SJCRH30 (cell line): ENCODE measurements at regions not wholly inside any gene's neighbourhood (a gene's known extent, or its start where the extent isn't known, plus 50 kb on each side); places are given as distances from the start of the nearest gene placed in this dataset.
"Not testable (repeated sequence)": the region's sequence is repeated elsewhere in the genome, so short reads cannot be mapped to it uniquely, and the experiment has no call there.

Experiments
- DNase-seq, 2 experiments: peaks; one replicate each; pipeline ENCODE4 v3.0.0-alpha.2; 2015 to 2020
- H3K27ac ChIP-seq: fragments of 250-450 bp; sonication (Bioruptor Pico); 2 replicates; pipeline ENCODE4 v1.5.1; 2020; ENCODE audit warnings: mild to moderate bottlenecking, moderate library complexity
- H3K27me3 ChIP-seq: fragments of 250-450 bp; sonication (Bioruptor Pico); 2 replicates; pipeline ENCODE4 v1.5.1; 2020; ENCODE audit warnings: mild to moderate bottlenecking, moderate library complexity
- H3K36me3 ChIP-seq: fragments of 250-450 bp; sonication (Bioruptor Pico); 2 replicates; pipeline ENCODE4 v1.5.1; 2020; ENCODE audit warnings: mild to moderate bottlenecking, moderate library complexity
- H3K4me1 ChIP-seq: fragments of 250-450 bp; sonication (Bioruptor Pico); 2 replicates; pipeline ENCODE4 v1.5.1; 2020; ENCODE audit warnings: mild to moderate bottlenecking, moderate library complexity
- H3K4me3 ChIP-seq: fragments of 250-450 bp; sonication (Bioruptor Pico); 2 replicates; pipeline ENCODE4 v1.5.1; 2020; ENCODE audit warnings: mild to moderate bottlenecking, moderate library complexity
- H3K9me3 ChIP-seq: fragments of 250-450 bp; sonication (Bioruptor Pico); replicated peaks from 2 replicates; pipeline ENCODE4 v1.5.1; 2020; ENCODE audit warnings: mild to moderate bottlenecking, moderate library complexity

- not testable (repeated sequence) for H3K27ac ChIP-seq, H3K4me3 ChIP-seq, H3K9me3 ChIP-seq, H3K36me3 ChIP-seq, H3K27me3 ChIP-seq, DNase-seq
- H3K4me1 ChIP-seq, result peaks cover 17% of the 10 kb centered on the region
These were observed 209.2 kb downstream of the SPRY1 start for GRCh38 chr4:123605797-123606196.

- no peaks in the 10 kb centered on the region for H3K36me3 ChIP-seq
- H3K27me3 ChIP-seq, result no peaks in the 10 kb centered on the region
- no peak for DNase-seq
- no peaks in the 10 kb centered on the region for H3K9me3 ChIP-seq
- H3K27ac ChIP-seq, result no peak overlapping the region
- peaks cover 13% of the 10 kb centered on the region for H3K4me1 ChIP-seq
- H3K4me3 ChIP-seq, result no peak overlapping the region
These were observed 209.7 kb downstream of the SPRY1 start for GRCh38 chr4:123606336-123606735.

DNA sequence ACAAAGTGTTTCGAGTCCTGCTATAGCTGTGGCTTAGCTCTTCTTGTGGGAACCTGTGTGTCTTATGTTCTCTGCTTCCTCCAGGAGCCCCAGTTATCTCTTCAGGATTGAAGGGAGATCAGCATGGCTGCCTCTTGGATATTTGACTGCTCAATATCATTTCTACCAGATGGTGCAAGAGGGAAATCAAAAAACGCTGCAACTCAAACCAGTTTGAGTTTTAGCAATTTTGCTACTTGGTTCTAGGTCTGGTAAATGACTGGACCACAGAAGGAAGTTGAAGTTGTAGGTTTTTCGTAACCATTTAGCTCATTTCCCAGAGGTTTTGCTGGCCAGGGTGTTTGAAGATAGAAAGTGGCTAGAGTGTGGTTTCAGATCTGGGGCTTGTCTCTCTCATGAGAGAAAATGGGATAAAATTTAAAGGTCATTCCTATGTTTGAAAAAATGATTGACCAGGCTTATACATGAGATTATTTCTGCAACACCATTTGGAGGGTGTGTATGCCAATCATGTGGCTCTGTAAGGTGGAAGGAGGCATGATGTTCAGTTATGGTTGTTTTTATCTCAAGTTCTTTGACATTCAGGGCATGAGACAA lies 210.4 kb downstream of the SPRY1 start:
- peaks cover 13% of the 10 kb centered on the region for H3K4me1 ChIP-seq
- no peak overlapping the region for H3K4me3 ChIP-seq
- H3K27ac ChIP-seq, result no peak overlapping the region
- no peaks in the 10 kb centered on the region for H3K9me3 ChIP-seq
- no peak for DNase-seq
- no peaks in the 10 kb centered on the region for H3K36me3 ChIP-seq
- H3K27me3 ChIP-seq, result no peaks in the 10 kb centered on the region

DNA sequence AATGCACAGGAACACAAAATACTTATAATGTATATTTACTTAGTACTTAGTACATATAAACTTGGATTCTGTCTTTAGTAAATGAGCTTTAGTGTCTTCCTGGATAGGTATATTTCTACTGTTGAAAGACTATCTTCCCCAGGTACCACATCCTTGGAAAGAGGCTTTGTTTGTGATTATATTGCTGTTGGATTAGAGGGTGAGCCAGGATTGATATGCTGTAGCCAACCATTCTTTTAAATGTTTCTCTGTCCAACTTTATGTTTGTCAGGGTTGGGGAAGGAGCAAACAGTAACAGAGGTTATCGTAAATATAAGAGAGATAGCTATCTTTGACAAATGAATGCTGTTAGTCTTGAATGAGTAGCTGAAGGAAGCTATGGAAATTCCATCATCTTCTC lies 213.2 kb downstream of the SPRY1 start:
- no peaks in the 10 kb centered on the region for H3K4me1 ChIP-seq
- no peak overlapping the region for H3K27ac ChIP-seq
- no peaks in the 10 kb centered on the region for H3K27me3 ChIP-seq
- no peak overlapping the region for H3K4me3 ChIP-seq
- H3K36me3 ChIP-seq, result no peaks in the 10 kb centered on the region
- DNase-seq, result no peak
- H3K9me3 ChIP-seq, result 0 out of 2 replicates have a peak, but pooled peaks cover 3% of the 10 kb centered on the region

DNA sequence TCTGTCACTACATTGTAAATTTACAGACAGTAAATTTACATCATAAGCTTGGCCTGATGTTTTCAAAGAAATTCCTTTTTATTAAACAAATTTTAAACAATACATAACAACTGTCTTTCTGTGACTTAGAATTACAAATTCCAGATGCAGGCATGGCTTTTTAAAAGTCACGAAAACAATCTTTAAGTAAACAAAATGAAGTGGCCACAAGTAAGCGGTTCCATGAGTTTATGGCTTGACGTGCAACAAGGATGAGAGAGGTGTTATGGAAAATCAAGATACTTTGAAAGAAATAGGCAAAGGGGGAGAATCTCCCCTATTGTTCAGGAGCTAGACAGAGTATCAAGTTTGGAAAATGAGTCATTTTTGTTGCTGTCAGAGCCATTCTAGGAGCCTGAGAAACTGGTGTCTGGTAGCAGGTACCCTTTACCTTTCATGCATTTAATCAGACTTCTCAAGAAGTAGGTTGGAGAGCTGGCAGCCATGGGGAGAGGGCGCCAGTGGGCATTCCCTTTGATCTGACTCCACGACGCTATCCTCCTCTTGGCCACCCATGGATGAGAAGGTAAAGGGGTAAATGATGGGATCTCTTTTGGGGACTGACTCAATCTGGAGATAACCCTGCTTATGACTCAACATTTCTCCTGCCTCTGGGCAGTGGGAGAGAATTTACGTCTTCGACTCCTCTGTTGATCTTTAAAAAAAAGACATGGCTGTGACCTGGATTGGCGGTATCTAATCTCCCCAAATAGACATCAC lies 217.2 kb downstream of the SPRY1 start:
- H3K9me3 ChIP-seq, result 0 out of 2 replicates have a peak, but pooled peaks cover 3% of the 10 kb centered on the region
- H3K27me3 ChIP-seq, result no peaks in the 10 kb centered on the region
- peaks cover 6% of the 10 kb centered on the region for H3K4me1 ChIP-seq
- H3K36me3 ChIP-seq, result no peaks in the 10 kb centered on the region
- no peak for DNase-seq
- no peak overlapping the region for H3K27ac ChIP-seq
- H3K4me3 ChIP-seq, result no peak overlapping the region

DNA sequence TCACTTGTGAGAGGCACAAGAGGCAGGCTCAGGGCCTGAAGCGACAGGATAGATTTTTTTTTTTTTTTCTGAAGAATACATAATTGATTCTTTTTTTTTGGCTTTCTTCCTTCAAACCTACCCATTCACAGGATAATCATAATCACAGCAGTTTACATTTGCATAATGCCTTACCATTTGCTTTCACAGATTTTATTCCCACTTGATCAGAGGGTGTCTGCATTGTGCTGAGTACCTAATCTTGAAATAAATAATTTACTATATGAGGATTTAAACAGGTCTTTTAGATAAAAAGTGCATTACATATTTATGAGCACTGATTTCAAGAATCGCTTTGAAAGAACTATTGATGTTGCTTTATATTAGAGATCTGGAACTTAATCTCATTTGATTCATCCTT lies 219.3 kb downstream of the SPRY1 start:
- Histone ChIP-seq H3K36me3 (no peaks in the 10 kb centered on the region), H3K27me3 (no peaks in the 10 kb centered on the region), H3K9me3 (0 out of 2 replicates have a peak, but pooled peaks cover 3% of the 10 kb centered on the region), H3K27ac (no peak overlapping the region), H3K4me1 (peaks cover 6% of the 10 kb centered on the region), H3K4me3 (no peak overlapping the region)
- DNase-seq, result no peak

GRCh38 chr4:123616951-123617461 lies 220.4 kb downstream of the SPRY1 start:
- H3K27me3 ChIP-seq, result no peaks in the 10 kb centered on the region
- 0 out of 2 replicates have a peak, but pooled peaks cover 3% of the 10 kb centered on the region for H3K9me3 ChIP-seq
- peaks cover 6% of the 10 kb centered on the region for H3K4me1 ChIP-seq
- no peaks in the 10 kb centered on the region for H3K36me3 ChIP-seq
- H3K27ac ChIP-seq, result no peak overlapping the region
- peak; percentile 49 to 81 for DNase-seq
- H3K4me3 ChIP-seq, result no peak overlapping the region

- Histone ChIP-seq H3K27ac (no peak overlapping the region), H3K9me3 (no peaks in the 10 kb centered on the region), H3K36me3 (no peaks in the 10 kb centered on the region), H3K4me1 (peaks cover 6% of the 10 kb centered on the region), H3K4me3 (no peak overlapping the region), H3K27me3 (no peaks in the 10 kb centered on the region)
- no peak for DNase-seq
These were observed 221.2 kb downstream of the SPRY1 start for GRCh38 chr4:123617791-123618190.

DNA sequence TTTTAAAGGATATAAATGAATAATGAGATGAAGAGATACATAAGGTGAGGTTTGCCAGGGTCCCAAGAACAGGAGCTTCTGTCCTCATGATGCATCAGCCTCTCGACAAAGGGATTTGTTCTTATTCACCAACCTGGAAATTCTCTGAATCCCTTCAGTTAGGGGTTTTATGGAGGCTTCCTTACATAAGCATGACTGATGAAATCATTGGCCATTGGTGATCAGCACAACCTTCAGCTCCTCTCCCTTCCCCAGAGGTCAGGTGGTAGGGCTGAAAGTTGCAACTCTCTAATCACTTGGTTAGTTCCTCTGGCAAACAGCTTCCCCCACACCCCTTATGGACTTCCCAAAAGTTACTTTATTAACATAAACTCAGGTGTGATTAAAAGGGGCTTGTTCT lies 222.0 kb downstream of the SPRY1 start:
- Histone ChIP-seq H3K4me3 (no peak overlapping the region), H3K27ac (no peak overlapping the region), H3K4me1 (peaks cover 6% of the 10 kb centered on the region), H3K27me3 (no peaks in the 10 kb centered on the region), H3K36me3 (no peaks in the 10 kb centered on the region), H3K9me3 (no peaks in the 10 kb centered on the region; the same call in 1 of the 2 replicates)
- no peak for DNase-seq

GRCh38 chr4:123619326-123619725 lies 222.7 kb downstream of the SPRY1 start:
- no peaks in the 10 kb centered on the region for H3K27me3 ChIP-seq
- H3K9me3 ChIP-seq, result no peaks in the 10 kb centered on the region; the same call in 1 of the 2 replicates
- H3K27ac ChIP-seq, result no peak overlapping the region
- H3K36me3 ChIP-seq, result no peaks in the 10 kb centered on the region
- no peak overlapping the region for H3K4me3 ChIP-seq
- DNase-seq, result no peak
- H3K4me1 ChIP-seq, result peaks cover 6% of the 10 kb centered on the region

GRCh38 chr4:123619895-123620294 lies 223.3 kb downstream of the SPRY1 start:
- no peaks in the 10 kb centered on the region; the same call in 1 of the 2 replicates for H3K9me3 ChIP-seq
- DNase-seq, result no peak
- no peak overlapping the region for H3K4me3 ChIP-seq
- no peaks in the 10 kb centered on the region for H3K36me3 ChIP-seq
- H3K27ac ChIP-seq, result no peak overlapping the region
- no peaks in the 10 kb centered on the region for H3K27me3 ChIP-seq
- H3K4me1 ChIP-seq, result peaks cover 6% of the 10 kb centered on the region

- no peak overlapping the region for H3K27ac ChIP-seq
- H3K4me3 ChIP-seq, result no peak overlapping the region
- no peak for DNase-seq
These were observed 224.6 kb downstream of the SPRY1 start for GRCh38 chr4:123621072-123621705.

DNA sequence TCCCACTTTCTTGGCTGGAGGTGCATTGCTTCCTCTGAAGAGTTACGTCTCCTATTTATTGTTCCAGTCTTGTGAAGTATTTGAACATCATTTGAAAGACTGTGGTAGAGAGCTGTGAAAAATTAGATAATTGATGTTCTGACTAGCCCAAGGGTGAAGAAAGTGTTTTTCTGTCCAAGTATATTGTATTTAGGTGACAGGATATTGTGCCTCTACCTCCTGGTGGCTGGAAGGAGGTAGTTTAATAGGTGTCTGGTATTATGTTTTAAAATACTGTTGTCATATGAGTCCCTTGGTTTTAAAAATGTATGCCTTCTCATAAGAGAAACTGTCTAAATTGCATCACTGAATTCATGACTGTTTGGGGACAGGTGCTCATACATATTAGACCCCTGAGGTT lies 226.0 kb downstream of the SPRY1 start:
- no peak for DNase-seq
- Histone ChIP-seq H3K36me3 (no peaks in the 10 kb centered on the region), H3K4me1 (no peaks in the 10 kb centered on the region), H3K9me3 (no peaks in the 10 kb centered on the region; the same call in 1 of the 2 replicates), H3K4me3 (no peak overlapping the region), H3K27me3 (no peaks in the 10 kb centered on the region), H3K27ac (no peak overlapping the region)

More at GRCh38 chr4:123621072-123621705, 224.6 kb downstream of the SPRY1 start:
- no peaks in the 10 kb centered on the region for H3K36me3 ChIP-seq
- no peaks in the 10 kb centered on the region for H3K27me3 ChIP-seq
- H3K4me1 ChIP-seq, result peaks cover 5% of the 10 kb centered on the region
- H3K9me3 ChIP-seq, result no peaks in the 10 kb centered on the region; the same call in 1 of the 2 replicates

DNA sequence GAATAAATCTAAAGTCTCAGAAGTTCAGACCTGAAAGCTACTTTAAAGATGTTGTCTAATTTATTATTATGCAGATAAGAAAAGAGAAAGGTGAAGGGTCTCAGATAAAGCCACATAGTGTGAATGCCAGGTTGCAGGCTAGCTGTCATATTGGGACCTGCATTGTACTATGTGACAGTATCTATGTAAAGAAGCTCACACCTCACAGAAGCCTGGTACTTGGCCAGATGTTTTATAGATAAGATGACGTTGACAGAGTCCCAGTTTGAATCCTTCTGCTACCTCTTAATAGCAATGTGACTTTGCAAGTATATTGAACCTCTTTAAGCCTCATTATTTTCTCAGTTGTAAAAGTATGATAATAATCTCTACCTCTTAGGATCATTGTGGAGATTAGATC lies 227.0 kb downstream of the SPRY1 start:
- Histone ChIP-seq H3K4me1 (no peaks in the 10 kb centered on the region), H3K9me3 (no peaks in the 10 kb centered on the region; the same call in 1 of the 2 replicates), H3K27ac (no peak overlapping the region), H3K4me3 (no peak overlapping the region), H3K27me3 (no peaks in the 10 kb centered on the region), H3K36me3 (no peaks in the 10 kb centered on the region)
- DNase-seq, result no peak

GRCh38 chr4:123624959-123625358 lies 228.4 kb downstream of the SPRY1 start:
- DNase-seq, result no peak
- no peaks in the 10 kb centered on the region; the same call in 1 of the 2 replicates for H3K9me3 ChIP-seq
- H3K27me3 ChIP-seq, result no peaks in the 10 kb centered on the region
- H3K36me3 ChIP-seq, result no peaks in the 10 kb centered on the region
- H3K4me3 ChIP-seq, result no peak overlapping the region
- H3K27ac ChIP-seq, result no peak overlapping the region
- H3K4me1 ChIP-seq, result no peaks in the 10 kb centered on the region
